Lung (tissue), 11 donors: ENCODE measurements at regions not wholly inside any gene's neighbourhood (a gene's known extent, or its start where the extent isn't known, plus 50 kb on each side); places are given as distances from the start of the nearest gene placed in this dataset.

Experiments used
- ATAC-seq: fragments of 200-7000 bp; cut with Tn5 transposase; one replicate; pipeline ENCODE4 v1.9.1; 2020; ENCODE audit warnings: moderate number of reproducible peaks; ENCODE audit not compliant: insufficient read depth, low FRiP score
- DNase-seq, 3 donors: peaks; one replicate each; pipeline ENCODE4 v3.0.0-alpha.2; 2013 to 2017
- H3K27ac ChIP-seq, 2 donors: one replicate each; pipeline ENCODE4 v1.5.1; 2013; ENCODE audit warnings: mild to moderate bottlenecking in 2 of 2, moderate library complexity in 2 of 2, control low read depth in 1 of 2, inconsistent platforms in 1 of 2, low read depth in 1 of 2, low read length in 1 of 2
- H3K27me3 ChIP-seq, 3 donors: one replicate each; pipeline ENCODE4 v1.5.1; 2013; ENCODE audit warnings: low read length in 2 of 3; ENCODE audit not compliant: control insufficient read depth in 3 of 3, insufficient read depth in 3 of 3
- H3K36me3 ChIP-seq, 4 donors: one replicate each; pipeline ENCODE4 v1.5.1; 2013; ENCODE audit warnings: low read length in 4 of 4, mild to moderate bottlenecking in 1 of 4, moderate library complexity in 1 of 4; ENCODE audit not compliant: control insufficient read depth in 4 of 4, insufficient read depth in 4 of 4
- H3K4me1 ChIP-seq, 5 donors: one replicate each; pipeline ENCODE4 v1.5.1; 2013; ENCODE audit warnings: low read length in 5 of 5, mild to moderate bottlenecking in 2 of 5, moderate library complexity in 1 of 5; ENCODE audit not compliant: control insufficient read depth in 5 of 5, insufficient read depth in 5 of 5
- H3K4me3 ChIP-seq: one replicate; pipeline ENCODE4 v1.5.1; 2013; ENCODE audit warnings: mild to moderate bottlenecking, control low read depth, moderate library complexity
- H3K9ac ChIP-seq, 2 donors: one replicate each; pipeline ENCODE4 v1.5.1; 2013; ENCODE audit warnings: low read length in 2 of 2, control low read depth in 1 of 2; ENCODE audit not compliant: insufficient read depth in 1 of 2
- H3K9me3 ChIP-seq, 4 donors: one replicate each; pipeline ENCODE4 v1.5.1; 2013; ENCODE audit warnings: low read length in 3 of 4, mild to moderate bottlenecking in 1 of 4, moderate library complexity in 1 of 4; ENCODE audit not compliant: control insufficient read depth in 4 of 4, insufficient read depth in 3 of 4
- CTCF ChIP-seq: IDR thresholded peaks from 2 replicates; pipeline ENCODE4 v1.5.1; 2012; ENCODE audit warnings: mild to moderate bottlenecking; ENCODE audit errors: control extremely low read depth, extremely low read depth
- WGBS, 2 donors: extraction: QIAGEN DNeasy Blood & Tissue Kit; methylation state at CpG; one replicate each; pipeline ENCODE4 v1.1.7; 2013; 5-methylcytosine and 5-hydroxymethylcytosine counted together
- donor health status: control.
- donor health status: control.
- donor health status: Bipolar disorder and iron deficiency.
- donor health status: healthy.
- donor health status: DM: yes; HTN: yes; CAD: no.

- DNase-seq, result no peak
- TF ChIP-seq CTCF, result no peak
- no peaks in the 10 kb centered on the region for H3K9me3 ChIP-seq
- no peaks in the 10 kb centered on the region for H3K36me3 ChIP-seq
- H3K4me1 ChIP-seq, result no peaks in the 10 kb centered on the region
- no peak overlapping the region for H3K9ac ChIP-seq
- 83 to 88% methylated on average over 8 of the region's 8 CpGs for WGBS, 2 donors
- no peaks in the 10 kb centered on the region for H3K27me3 ChIP-seq
- no peak overlapping the region for H3K4me3 ChIP-seq
- no peak for ATAC-seq
- peak overlapping the region in 1 of 2 donors; percentile 4 for H3K27ac ChIP-seq
Measured at GRCh38 chr4:147039976-147040575, 94.4 kb upstream of the TTC29 start.

- no peak for ATAC-seq
- Histone ChIP-seq H3K9me3 (no peaks in the 10 kb centered on the region), H3K36me3 (no peaks in the 10 kb centered on the region)
Measured at GRCh38 chr4:147040874-147041273, 95.2 kb upstream of the TTC29 start.

GRCh38 chr4:147041376-147041775 is 95.7 kb upstream of the TTC29 start:
- Histone ChIP-seq H3K4me1 (no peaks in the 10 kb centered on the region), H3K9me3 (no peaks in the 10 kb centered on the region), H3K27ac (no peak overlapping the region), H3K36me3 (no peaks in the 10 kb centered on the region), H3K4me3 (no peak overlapping the region), H3K27me3 (no peaks in the 10 kb centered on the region), H3K9ac (no peak overlapping the region)
- no peak for ATAC-seq
- DNase-seq, result no peak
- 45 to 53% methylated on average over 4 of the region's 4 CpGs for WGBS, 2 donors
- no peak for TF ChIP-seq CTCF

More at GRCh38 chr4:147040874-147041273, 95.2 kb upstream of the TTC29 start:
- no peak for DNase-seq
- 84 to 86% methylated on average over 3 of the region's 3 CpGs for whole genome bisulfite sequencing, 2 donors
- no peak overlapping the region for H3K4me3 ChIP-seq
- no peaks in the 10 kb centered on the region for H3K4me1 ChIP-seq
- no peaks in the 10 kb centered on the region for H3K27me3 ChIP-seq
- no peak for TF ChIP-seq CTCF
- no peak overlapping the region for H3K9ac ChIP-seq
- H3K27ac ChIP-seq, result no peak overlapping the region

GRCh38 chr4:147042046-147042445 is 96.4 kb upstream of the TTC29 start:
- Histone ChIP-seq H3K27me3 (no peaks in the 10 kb centered on the region), H3K9ac (no peak overlapping the region), H3K27ac (no peak overlapping the region), H3K36me3 (no peaks in the 10 kb centered on the region), H3K4me1 (no peaks in the 10 kb centered on the region), H3K9me3 (no peaks in the 10 kb centered on the region), H3K4me3 (no peak overlapping the region)
- DNase-seq (no peak), ATAC-seq (no peak)
- 73 to 88% methylated on average over 1 of the region's 1 CpG for WGBS, 2 donors
- TF ChIP-seq CTCF, result no peak
